Stimulated activated CD4-positive, alpha-beta T cell treated with anti-CD3 and anti-CD28 coated beads, Interleukin-12 subunit alpha, Interleukin-12 subunit beta, amount 100 ng/mL, for 24 hours (primary cell): ENCODE measurements at regions not wholly inside any gene's neighbourhood (a gene's known extent, or its start where the extent isn't known, plus 50 kb on each side); places are given as distances from the start of the nearest gene placed in this dataset.

ENCODE experiments used
- DNase-seq, 2 experiments: peaks; one replicate each; pipeline ENCODE4 v3.0.0-alpha.2; 2020; ENCODE audit warnings: low read depth in 2 of 2

DNA sequence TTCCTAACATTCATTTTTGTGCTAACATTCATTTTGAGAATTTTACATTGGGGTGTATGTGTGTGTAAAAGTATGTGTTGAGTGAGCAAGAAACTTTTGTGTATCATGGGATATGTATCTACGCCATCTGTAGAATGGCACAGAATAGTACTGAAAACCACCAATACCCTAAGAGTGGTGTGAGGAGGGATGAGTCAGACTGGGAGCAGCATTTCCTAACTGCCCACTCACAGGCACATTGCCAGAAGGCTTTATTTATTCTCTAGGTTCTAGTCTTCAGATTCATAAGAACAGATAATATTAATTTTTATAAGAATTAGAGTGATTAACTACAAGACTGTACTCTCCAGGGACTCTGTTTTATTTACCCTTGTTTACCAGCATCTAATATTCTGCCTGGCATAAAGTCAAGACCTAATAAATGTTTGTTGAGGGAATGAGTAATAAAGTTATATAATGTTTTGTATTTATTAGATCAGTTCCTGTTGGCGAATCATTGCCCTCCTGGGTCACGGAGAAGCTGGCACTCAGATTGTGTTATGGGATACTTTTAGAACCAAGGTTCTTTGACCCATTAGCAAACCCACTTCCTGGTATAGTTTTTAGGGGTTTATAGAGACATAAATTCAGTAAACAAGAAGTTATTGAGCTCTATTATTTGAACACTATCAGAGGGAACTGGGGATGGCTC, 159.1 kb upstream of the PPP2R2B start:
- no peak for DNase-seq

DNA sequence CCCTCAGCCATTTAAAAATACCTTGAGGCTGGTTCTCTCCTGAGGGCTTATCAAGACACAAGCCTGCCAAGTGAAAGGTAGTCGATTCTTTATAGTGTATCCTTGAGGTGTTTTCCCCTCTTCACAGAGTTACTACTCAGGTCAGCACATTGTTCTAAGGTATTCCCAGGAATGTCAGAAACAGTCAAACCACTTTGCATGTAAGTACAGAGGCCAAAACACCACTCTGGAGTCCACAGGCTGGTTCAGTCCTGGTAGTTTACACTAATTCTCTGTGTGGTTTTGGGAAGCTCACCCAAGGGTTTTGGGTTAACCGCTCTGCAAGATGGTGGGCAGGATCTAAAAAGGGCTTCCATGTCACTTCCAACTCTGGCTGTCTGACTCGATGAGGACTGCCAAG, 162.3 kb upstream of the PPP2R2B start:
- no peak for DNase-seq

DNA sequence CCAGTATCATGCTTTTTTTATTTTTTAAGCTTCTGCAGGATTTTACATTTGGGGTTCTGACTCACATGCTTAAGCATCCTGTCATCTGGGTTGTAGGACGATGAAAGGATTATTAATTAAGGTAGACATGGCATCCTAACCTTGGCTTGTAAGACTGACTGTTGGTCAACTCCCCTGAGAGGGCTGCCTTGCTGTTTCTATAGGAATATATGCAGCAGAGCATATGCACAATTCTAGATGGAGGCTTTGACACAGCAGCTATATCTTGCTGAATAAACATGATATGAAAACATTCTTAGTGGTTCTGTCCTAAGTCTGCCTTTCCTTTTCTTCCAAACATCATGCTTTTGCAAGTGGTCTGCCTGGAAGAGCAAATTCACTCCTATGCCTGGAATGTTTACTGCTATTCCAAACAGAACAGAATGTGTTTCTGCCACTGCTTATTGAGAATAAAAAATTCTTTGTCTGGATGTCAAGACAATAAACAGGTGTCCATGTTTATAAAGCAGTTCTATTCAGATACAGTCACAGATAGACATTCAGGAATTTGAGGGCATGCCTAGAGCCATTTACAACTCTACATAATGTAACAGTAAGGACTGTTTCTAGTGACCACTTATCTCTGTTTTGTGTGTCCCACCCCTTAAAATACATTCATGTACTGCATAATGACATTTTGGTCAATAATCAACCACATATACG, 166.2 kb upstream of the PPP2R2B start:
- DNase-seq, result no peak

DNA sequence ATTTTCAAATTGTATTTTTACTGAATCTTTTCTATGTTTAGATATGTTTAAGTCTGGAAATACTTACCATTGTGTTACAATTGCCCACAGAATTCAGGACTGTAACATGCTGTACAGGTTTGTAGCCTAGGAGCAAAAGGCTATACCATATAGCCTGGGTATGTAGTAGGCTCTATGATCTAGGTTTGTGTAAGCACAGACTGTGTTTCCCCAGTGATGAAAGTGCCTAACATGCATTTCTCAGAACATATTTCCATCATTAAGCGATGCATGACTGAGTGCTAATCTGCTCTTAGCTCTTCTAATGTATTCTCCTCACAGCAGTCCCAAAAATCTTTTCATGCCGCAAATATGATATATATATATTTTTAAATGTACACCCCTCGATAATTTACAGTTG, 166.7 kb upstream of the PPP2R2B start:
- DNase-seq, result no peak

DNA sequence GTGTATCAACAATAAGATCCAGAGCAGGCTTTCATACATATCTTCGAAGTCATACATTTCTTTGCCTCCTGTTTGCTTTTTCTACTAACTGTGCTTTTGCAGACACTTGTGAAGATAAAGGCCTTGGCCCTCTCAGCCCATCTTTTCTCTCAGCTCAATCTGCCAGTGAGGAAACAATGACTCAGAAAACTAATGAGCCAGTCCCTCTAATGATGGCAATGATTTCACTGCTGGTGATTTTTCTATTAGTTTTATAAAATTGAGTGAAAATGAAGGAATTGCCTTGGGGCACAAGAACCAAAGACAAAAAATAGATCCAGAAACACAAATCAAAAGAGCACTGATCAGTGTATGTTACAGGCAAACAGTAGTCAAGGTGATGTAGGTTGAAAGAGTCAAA, 167.7 kb upstream of the PPP2R2B start:
- no peak for DNase-seq

DNA sequence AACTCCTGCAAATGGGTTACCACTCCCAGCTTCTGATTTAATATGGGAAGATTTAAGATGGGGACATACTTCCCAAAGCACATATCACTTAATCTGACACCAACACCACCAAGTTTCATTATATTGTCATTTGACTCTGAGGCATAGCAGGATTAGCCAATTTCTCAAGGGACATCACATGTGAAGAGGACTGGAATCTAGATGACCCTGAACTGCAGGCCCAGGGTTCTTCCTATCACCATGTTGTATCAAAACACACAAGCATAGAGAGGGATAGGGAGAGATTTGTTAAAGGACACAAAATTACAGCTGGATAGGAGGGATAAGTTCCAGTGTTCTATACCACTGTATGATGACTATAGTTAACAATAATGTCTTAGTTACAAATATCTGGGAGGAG, 168.3 kb upstream of the PPP2R2B start:
- no peak for DNase-seq

DNA sequence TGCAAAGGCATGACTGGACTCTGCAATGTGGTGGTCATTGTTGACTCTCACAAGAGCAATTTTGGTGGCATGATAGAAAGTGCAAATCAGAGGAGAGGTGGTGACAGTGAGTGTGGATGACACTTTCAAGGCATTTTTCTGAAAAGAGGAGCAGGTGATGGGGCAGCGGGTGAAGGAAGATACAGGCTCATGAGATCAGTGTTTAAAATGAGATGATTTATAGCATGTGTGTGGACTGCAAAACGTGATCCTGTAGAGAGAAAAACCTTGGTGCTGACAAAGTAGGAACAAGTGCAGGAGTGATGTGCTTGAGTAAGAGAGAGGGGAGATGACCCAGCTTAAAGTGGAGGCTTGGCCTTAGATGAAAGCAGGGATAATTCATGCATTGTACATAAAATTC, 171.2 kb upstream of the PPP2R2B start:
- no peak for DNase-seq

DNA sequence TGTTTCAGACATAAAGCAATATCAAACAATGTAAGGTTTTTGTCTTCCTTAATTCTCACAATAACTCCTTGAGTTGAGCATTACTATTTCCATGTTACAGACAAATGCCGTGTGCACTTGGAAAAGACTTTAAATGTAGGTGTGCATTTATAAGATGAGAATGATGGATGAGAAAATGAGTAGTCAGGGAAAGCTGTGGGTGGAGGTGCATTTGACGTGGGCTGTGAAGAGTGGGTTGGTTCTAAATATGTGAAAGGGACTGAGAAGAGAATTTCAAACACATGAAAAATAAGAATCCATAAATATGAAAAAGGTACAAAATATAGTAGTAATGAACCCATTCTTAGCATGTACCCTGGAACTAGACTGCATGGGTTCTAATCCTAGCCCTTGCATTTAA, 171.6 kb upstream of the PPP2R2B start:
- no peak for DNase-seq

DNA sequence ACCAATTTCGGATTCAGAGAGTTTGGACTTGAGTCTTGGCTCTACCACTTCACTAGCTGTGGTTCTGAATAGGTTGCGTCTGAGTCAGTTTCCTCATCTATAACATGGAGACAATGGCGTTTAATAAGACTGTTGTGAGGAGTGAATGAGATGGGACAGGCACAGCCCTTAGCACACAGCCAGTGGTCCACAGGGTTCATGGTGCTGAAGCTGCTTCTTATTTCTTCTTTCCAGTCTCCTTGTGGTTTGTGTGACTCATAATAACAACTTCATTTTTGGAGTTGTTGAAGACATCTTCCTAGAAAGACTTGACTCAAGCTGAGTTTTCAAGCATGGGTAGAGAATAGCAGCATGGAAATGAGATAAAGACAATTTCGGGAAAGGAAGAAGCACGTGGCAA, 172.6 kb upstream of the PPP2R2B start:
- DNase-seq, result no peak

DNA sequence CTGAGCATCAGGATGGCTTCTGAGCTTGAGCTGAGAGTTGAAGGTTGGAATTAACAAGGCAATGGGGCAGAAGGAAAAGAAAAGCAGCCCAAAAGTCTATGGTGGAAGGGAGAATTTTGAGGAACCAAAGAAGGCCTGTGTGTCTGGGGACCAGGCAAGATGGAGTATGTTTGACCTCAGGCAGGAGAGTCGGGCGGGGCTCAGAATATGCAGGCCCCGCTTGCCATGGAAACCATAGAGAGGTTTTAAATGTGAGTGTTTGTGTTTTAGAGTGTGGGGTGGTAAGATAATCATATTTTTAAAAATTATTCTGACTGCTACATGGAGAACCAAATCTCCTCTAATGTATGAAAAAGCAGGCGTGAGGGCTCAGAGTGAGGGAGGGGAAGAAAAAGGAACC, 174.0 kb upstream of the PPP2R2B start:
- no peak for DNase-seq

DNA sequence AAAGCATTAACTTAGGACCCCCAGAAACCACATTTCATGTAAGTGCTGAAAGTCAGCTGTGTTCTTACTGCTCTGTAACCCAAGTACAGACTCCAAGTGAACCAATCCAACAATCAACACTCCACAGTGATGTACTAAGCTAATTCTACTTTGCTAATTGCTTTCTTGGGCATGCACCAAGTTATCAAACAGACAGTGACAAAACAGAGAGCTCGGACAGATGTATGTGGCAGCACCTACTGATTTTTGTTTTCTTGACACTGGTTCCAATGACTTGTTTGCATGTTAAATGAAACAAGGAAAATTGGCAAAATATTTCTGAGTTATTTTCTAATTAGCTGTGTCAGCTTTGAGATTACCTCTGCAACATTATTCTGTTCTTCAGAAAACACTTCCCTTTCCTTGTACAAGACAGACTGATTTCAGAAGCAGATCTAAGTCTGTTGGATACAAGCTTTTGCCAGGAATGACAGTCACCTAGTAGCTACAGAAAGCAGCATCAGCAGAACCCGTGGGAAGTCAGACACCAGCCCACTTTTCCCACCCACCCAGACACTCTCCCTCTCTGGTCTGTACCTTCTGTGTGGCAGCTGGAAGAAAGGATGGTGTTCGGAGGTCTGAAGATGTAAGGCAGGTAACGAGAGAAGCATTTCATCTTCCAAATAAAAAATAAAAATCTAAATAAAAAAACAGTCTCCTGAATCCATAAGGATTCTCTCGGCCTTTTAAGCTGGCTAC, 176.7 kb upstream of the PPP2R2B start:
- DNase-seq, result no peak

DNA sequence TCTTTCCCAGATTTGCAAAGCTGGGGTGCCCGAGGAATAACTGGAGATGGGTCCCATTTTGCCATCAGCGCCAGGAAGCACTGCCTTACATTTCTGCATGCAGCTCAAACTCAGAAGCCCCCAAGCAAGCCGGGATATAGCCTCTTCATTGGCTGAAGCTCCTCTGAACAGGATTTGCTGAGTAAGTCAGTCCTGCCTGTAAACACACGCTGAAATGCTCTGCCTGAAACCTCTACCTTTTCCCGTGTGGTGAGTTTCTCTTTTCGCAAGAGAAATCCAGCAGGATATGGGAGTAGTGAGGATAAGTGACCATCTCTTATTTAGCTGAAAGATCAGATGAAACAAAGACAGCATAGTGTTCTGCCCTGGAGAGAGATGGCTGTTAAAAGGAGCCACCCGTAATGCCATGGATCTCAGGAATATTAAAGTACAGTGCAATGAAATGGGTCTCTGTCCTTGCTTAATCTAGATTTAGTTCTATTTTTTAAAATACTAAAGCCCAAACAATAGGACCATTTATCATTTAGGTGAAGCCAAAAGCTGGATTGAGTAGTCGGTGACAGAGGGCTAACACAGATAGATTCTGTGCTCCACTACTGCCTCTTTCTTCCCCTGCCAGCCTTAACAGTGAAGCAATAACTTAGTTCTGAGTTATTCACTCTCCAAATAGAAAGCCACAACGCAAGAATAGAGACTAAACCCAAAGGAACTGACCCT, 177.5 kb upstream of the PPP2R2B start:
- DNase-seq, result no peak

DNA sequence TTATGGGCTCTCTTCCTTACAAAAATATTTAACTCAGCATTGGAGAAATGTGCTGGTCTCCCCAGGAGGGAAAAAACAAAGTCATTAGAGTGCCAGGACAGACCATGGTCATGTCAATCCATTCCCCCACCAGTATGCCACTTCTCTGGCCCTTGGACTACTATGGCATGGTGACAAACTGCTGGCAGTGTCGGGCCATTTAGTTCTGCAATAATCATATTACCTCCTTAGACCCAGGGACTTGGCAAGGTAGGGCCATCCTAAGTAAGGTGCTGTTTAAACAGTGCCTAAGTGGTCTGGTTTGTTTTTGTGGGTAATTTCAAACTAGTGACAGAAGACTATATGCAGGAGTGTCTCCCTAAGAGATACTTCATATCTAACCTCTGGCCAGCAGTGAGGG, 177.8 kb upstream of the STK32A start:
- no peak for DNase-seq

DNA sequence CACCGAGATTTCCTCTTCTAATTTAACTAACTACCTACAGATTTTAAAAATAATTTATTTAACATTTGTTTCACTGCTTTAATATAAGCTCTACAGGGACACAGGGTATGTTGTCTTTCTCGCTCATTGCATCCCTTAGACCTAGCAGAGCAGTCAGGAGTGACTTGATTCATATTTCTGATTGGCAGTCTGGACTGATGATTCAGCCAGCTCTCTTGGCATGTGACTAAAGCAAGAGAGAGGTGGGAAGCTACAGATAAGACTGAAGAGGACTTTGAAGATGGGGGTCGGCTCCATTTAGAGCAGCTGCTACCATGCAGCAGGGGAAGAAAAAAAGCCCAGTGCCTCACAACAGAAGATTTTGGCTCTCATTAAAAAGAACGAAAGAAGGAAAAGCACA, 173.4 kb upstream of the STK32A start:
- no peak for DNase-seq

DNA sequence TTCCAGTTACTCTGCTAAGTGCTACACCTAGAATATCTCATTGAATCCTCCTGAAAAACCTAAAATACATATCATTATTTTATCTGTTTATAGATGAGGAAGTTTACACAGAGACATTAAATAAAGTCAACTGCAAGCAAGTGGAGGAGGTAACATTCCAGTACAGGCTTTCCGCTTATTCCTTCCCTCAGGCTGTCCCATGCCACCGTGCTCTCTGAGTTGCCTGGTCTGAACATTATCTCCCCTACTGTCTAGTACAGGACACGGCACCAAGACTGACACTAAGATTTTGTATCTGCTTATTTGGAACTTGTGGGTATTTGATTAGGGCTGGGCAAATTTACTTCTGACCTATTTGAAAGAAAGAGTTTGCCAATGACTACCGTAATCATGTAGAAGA, 172.4 kb upstream of the STK32A start:
- no peak for DNase-seq

DNA sequence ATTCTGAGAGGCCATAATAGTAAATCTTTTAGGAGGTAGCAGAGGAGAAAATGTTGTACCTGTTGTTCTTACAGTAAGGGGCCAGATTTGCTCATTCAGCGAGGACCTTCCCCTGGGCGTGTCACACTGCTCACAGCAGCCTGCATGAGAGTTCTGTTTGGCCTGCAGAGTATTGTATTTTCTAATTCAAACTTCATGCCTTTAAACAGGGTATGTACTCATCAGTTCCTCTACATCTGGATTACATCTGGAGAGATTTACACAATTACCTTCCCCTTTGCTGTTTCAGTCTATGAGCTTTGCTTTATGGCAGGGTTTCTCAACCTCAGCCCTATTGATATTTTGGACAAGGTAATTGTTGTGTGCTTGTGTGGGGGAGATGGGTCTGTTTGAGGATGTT, 170.9 kb upstream of the STK32A start:
- no peak for DNase-seq

DNA sequence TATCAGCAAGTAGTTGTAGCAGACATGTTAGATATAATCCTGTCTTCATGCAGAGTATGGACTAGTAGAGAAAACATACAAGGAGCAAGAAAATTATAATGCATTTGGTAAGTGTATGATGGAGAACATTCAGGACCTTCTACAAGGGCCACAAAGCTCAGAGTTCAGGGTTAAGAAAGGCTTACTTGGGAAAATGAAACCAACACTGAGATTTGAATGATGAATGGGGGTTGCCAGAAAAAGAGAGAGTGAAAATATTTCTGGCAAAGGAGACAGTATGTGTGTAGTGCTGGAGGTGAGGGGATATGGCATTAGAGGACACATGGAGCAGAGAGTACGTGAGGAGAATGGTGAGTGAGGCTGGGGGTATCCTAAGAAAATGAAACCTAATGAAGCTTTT, 169.8 kb upstream of the STK32A start:
- no peak for DNase-seq

DNA sequence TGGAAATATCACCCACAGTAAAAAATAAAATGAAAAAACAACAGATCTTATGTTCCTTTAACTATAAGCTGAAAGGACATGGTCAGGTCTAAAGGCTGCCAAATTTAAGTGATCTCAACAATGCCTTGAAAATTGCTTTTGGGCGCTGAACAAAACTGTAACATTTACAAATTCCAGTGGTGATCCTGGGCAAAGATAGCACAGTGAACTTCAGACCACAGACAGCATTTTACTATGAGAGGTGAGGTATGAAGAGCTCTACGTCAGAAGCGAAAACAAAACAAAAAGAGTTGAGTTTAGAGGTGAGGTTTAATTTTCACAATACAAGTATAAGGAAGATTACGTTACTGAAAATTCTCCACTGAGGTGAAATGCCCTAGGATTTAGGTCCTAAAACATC, 165.8 kb upstream of the STK32A start:
- no peak for DNase-seq

DNA sequence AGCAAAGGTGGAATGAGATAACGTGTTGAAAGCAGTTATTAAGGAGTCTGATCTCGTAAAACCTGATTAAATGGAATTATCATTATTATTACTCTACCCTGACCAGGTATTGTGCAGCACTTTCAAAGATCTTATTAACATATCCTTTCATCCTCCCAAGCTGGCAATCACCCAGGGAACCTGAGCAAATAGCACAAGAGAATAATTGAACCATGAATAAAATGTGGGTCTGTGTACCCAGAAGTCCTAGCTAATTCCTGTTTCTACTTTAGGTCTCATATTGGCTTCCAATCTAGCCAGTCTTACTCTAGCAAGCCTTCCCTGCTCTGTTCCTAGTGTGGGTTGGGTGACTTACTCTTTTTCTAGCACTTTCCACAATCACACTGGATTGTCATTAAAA, 162.2 kb upstream of the STK32A start:
- no peak for DNase-seq

DNA sequence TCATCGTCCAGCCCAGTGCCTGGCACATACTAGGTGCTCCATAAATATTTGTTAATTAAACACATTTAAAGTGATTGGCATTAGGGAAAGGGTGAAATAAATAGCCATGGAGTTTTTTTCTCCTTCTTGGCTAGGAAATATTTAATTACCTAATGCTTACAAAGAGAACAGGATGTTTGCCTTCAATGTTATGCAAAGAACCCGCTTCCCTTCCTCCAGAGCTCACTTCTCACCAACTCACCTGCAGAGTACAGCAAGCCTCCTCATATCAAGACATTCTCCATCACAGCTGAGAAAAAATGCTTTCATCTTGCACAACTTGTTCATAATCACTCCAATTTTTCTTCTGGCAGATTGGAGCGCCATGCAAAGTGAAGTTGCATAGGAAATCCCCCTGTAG, 161.7 kb upstream of the STK32A start:
- no peak for DNase-seq

DNA sequence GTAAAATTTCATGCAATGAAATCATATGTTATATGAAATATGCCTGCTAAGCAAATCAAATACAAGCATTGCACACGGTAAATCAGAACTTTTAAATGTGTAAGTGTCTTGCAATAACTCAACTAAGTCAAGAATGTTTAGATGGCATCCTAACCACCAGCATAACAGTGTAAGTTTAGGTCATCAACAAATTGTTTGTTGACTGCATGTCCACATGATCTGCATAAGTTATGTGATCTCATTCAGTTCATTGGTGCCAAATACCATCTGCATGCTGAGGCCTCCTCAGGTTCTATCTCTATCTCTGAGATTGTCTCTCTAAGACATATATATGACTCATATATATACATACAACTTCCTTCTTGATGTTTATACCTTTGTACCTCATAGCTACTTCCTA, 159.6 kb upstream of the STK32A start:
- DNase-seq, result no peak

DNA sequence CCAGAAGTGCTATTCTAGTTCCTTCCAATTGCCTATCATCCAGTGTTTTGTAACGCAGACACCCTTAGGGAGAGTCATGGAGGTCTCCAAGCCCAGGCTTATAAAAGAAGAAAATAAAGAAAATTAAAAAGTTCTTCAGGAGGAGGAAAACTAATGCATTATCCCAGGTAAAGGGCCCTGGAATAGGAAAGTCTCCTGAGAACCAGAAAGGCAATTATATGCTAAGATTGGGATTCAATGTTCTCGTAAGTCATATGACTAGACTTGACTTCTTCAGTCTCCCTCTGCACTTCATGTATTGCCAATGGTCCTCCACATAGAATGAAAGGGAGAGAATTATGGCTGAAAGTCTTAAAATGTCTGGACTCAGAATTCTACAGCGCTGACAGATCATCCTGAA, 154.4 kb upstream of the STK32A start:
- DNase-seq, result no peak
